ENCODE measurements at regions not wholly inside any gene's neighbourhood (a gene's known extent, or its start where the extent isn't known, plus 50 kb on each side); places are given as distances from the start of the nearest gene placed in this dataset.

DNA sequence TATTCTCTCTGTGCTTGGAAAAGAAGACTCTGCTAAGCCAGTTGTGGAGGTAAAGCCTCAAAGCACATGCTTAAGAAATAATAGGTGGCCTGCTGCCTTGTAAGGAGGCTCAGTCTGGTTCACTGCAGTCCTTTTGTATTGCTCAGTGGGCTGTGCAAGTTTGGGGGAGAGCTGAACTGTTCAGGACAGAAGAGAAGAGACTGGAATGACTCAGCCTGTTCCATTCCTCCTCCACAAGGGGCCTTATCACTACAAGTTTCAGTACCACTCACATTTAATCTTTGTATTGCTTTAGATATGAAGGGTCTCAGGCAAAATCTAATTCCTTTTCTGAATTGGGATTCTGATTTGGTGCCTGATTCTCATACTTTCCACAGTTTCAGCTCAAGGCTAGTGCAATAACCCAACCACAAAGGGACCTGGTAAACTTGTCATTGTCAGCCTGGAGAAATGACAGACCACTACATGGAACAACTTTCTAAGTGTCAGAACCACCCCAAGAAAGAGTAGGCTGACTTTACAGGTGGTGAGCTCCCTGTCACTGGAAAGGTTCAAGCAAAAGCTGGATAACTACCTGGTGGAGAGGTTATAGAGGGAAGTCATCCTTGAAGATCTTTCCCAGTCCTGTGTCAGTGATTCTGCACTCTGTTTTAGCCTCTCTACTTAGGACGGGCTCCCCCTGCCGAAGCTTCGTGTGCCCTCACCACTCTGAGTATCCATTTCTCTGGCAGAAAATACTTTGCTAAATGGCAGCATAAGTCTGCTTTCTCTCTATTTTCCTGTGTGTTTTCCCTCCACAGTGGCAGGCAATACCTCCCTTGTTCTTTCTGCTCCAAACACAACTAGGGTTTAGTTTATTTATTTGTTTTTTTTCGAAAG, 162.9 kb upstream of the GJB5 start:
- Histone ChIP-seq H3K9me3 (replicated peaks) (no peaks in the 10 kb centered on the region), H3K27me3 (ENCODE audit: low read depth) (peaks cover 83% of the 10 kb centered on the region), H3K4me3 (no peak overlapping the region), H3K4me1 (no peaks in the 10 kb centered on the region), H3K36me3 (no peaks in the 10 kb centered on the region), H3K27ac (replicated peaks) (no peak overlapping the region)
- intact Hi-C loops (cut with micrococcal nuclease): no loop called here
- TF ChIP-seq, protein P1, sequence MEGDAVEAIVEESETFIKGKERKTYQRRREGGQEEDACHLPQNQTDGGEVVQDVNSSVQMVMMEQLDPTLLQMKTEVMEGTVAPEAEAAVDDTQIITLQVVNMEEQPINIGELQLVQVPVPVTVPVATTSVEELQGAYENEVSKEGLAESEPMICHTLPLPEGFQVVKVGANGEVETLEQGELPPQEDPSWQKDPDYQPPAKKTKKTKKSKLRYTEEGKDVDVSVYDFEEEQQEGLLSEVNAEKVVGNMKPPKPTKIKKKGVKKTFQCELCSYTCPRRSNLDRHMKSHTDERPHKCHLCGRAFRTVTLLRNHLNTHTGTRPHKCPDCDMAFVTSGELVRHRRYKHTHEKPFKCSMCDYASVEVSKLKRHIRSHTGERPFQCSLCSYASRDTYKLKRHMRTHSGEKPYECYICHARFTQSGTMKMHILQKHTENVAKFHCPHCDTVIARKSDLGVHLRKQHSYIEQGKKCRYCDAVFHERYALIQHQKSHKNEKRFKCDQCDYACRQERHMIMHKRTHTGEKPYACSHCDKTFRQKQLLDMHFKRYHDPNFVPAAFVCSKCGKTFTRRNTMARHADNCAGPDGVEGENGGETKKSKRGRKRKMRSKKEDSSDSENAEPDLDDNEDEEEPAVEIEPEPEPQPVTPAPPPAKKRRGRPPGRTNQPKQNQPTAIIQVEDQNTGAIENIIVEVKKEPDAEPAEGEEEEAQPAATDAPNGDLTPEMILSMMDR (IDR thresholded peaks at IDR 0.05; ENCODE audit: borderline replicate concordance): no peak
- no peak for DNase-seq

DNA sequence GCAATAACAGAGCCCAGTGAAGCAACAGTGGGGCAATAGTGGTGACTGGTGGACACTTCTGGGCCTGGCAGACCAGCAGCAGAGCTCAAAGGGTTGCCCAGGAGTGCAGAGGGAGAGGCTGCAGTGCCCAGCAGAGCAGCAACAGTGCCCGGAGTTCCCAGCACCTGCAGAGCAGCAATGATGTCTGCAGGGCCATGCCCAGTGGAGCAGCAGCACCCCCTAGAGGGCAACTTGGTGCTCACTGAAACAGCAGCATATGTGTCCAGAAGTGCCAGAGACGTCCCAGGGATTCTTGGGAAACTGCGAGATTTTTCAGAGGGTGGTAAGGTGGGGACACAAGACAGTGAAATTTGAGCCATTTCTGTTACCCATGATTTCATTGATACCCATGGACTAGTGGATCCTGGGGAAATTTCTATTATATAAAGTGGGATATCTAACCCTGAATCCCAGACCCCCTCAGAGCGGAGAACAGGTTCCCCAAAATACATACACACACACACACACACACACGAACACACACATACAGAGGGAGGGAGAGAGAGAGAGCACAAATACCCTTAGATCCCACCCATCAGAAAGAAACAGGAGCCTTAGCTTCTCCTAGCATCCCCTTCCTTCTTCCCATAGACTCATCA, 156.9 kb upstream of the GJB5 start:
- intact Hi-C loops (cut with micrococcal nuclease): no loop called here
- H3K4me1 ChIP-seq: no peaks in the 10 kb centered on the region
- peak; percentile 46 for DNase-seq
- no peaks in the 10 kb centered on the region for H3K9me3 ChIP-seq (replicated peaks)
- H3K4me3 ChIP-seq: no peak overlapping the region
- peaks cover 81% of the 10 kb centered on the region for H3K27me3 ChIP-seq (ENCODE audit: low read depth)
- no peak overlapping the region for H3K27ac ChIP-seq (replicated peaks)
- H3K36me3 ChIP-seq: no peaks in the 10 kb centered on the region
- TF ChIP-seq, protein P1 (IDR thresholded peaks at IDR 0.05; ENCODE audit: borderline replicate concordance): peak; percentile 79

DNA sequence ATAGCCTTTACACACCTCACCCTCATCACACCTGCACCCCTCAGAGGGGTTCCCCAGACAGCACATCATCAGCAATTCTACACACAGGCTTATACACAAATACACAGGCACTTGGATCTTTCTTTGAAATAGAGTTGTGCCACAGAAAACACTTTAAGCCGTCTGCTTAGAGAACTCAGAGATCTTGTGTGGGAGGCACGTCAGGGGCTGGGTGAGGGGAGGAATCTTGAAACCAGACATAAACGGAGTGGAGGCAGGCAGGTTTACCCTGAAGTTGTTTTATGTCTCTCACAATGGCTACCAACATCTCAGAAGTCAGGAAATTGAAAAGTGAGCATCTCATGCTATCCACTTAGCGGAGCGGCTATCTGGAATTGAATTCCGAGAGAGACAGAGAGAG, 151.9 kb upstream of the GJB5 start:
- TF ChIP-seq, protein P1 (IDR thresholded peaks at IDR 0.05; ENCODE audit: borderline replicate concordance): no peak
- peaks cover 76% of the 10 kb centered on the region for H3K27me3 ChIP-seq (ENCODE audit: low read depth)
- H3K36me3 ChIP-seq: no peaks in the 10 kb centered on the region
- no peak overlapping the region for H3K27ac ChIP-seq (replicated peaks)
- no peak overlapping the region for H3K4me3 ChIP-seq
- no peak for DNase-seq
- intact Hi-C loops (cut with micrococcal nuclease): no loop called here
- H3K4me1 ChIP-seq: no peaks in the 10 kb centered on the region
- H3K9me3 ChIP-seq (replicated peaks): no peaks in the 10 kb centered on the region

DNA sequence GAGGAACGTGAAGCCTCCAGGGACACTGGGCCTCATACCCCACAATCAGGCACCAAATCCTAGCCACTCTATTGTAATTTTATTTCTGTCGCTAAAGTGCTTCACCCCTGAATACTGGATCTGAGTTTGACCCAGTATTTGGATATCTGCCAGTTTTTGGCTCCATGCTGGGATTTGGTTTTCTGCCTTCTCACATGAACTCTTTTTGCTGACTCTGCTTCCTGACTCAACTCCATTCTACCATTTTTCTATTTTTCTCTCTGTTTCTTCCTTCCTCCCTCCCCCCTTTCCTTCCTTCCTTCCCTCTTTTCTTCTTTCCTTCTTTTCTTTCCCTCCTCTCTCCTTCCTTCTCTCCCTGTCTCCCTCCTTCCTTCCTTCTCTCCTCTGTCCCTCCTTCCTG, 151.3 kb upstream of the GJB5 start:
- Histone ChIP-seq H3K9me3 (replicated peaks) (no peaks in the 10 kb centered on the region), H3K36me3 (no peaks in the 10 kb centered on the region), H3K27ac (replicated peaks) (no peak overlapping the region), H3K4me1 (no peaks in the 10 kb centered on the region), H3K27me3 (ENCODE audit: low read depth) (peaks cover 77% of the 10 kb centered on the region), H3K4me3 (no peak overlapping the region)
- DNase-seq: no peak
- TF ChIP-seq, protein P1 (IDR thresholded peaks at IDR 0.05; ENCODE audit: borderline replicate concordance): no peak
- intact Hi-C loops (cut with micrococcal nuclease): no loop called here

DNA sequence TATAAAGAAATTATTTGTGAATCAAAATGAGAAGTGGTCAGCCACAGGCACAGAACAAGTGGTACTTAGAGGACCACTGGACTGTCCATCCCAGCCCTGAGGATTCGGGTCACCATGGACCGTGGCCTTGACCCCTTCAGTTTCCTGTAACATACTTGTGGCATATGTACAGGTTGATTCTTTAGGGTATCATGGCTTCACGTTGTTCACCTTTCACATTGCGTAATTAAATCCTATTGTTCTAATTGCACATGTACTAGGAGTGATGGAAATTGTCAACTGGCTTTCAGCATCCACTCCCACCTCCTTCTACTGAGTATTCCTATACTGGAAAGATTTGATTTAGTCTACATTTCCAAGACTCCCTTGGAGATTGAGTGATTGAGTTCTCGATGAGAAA, 148.3 kb upstream of the GJB5 start:
- intact Hi-C loops (cut with micrococcal nuclease): no loop called here
- Histone ChIP-seq H3K27me3 (ENCODE audit: low read depth) (peaks cover 77% of the 10 kb centered on the region), H3K36me3 (no peaks in the 10 kb centered on the region), H3K27ac (replicated peaks) (no peak overlapping the region), H3K4me3 (no peak overlapping the region), H3K9me3 (replicated peaks) (no peaks in the 10 kb centered on the region), H3K4me1 (no peaks in the 10 kb centered on the region)
- no peak for DNase-seq
- TF ChIP-seq, protein P1 (IDR thresholded peaks at IDR 0.05; ENCODE audit: borderline replicate concordance): no peak

All from left ventricle myocardium inferior (tissue), 1 donor.